GM21360 (cell line): ENCODE measurements at regions not wholly inside any gene's neighbourhood (a gene's known extent, or its start where the extent isn't known, plus 50 kb on each side); places are given as distances from the start of the nearest gene placed in this dataset.

Experiments
- ATAC-seq: cut with Tn5 transposase; IDR thresholded peaks from one replicate; pipeline ENCODE4 v1.9.1; 2021; ENCODE audit warnings: mild to moderate bottlenecking, moderate library complexity; ENCODE audit not compliant: unreplicated experiment

DNA sequence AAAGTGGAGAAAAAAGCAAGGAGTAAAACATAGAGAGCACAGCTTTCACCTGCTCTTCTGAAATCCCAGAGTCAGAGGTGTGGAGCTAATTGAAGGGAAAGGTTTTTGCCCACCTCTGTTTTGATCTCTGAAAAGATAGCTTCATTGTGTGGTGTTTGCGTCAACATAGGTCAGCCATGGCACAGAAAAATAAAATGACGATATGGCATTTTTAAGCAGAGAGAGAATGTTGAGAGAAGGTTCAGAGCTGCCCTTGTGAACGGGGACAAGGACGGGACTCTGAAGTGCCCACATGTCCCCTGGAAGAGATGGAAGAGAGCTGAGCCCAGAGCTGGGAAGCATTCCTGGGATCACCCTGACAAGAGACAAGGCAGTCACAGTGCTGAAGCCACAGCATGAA, 249.4 kb upstream of the PLSCR5 start:
- no peak for ATAC-seq

DNA sequence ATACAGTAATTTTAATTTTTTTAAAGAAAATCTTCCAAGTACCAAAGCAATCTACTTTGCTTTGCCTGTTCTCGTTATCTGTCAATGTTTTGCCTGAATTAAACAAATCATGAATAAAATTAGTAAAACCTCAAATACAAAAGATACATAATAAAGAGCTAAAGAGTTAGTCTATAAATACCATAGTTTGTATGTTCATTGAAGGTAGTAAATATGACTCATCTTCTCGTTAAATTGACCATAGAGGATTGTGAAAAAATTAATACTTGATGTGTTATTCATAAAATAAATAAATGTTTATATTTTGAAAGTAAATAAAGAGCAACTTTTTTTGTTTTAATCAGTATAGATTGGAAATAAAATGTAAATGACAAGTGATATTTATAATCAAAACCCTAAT, 246.5 kb upstream of the PLSCR5 start:
- no peak for ATAC-seq

- ATAC-seq: no peak
Measured at GRCh38 chr3:146845361-146845760, 240.2 kb upstream of the PLSCR5 start.

GRCh38 chr3:146843476-146843875, 238.3 kb upstream of the PLSCR5 start:
- ATAC-seq: no peak

GRCh38 chr3:146839727-146840375, 234.7 kb upstream of the PLSCR5 start:
- ATAC-seq: no peak

DNA sequence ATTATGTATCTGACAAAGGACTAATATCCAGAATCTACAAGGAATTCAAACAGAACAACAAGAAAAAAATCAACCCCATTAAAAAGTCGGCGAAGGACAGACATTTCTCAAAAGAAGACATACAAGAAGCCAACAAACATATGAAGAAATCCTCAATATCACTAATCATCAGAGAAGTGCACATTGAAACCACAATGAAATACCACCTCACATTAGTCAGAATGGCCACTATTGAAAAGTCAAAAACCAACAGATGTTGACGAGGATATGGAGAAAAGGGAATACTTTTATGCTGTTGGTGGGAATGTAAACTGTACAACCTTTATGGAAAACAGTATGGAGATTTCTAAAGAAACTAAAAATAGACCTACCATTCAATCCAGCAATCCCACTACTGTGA, 233.1 kb upstream of the PLSCR5 start:
- no peak for ATAC-seq

DNA sequence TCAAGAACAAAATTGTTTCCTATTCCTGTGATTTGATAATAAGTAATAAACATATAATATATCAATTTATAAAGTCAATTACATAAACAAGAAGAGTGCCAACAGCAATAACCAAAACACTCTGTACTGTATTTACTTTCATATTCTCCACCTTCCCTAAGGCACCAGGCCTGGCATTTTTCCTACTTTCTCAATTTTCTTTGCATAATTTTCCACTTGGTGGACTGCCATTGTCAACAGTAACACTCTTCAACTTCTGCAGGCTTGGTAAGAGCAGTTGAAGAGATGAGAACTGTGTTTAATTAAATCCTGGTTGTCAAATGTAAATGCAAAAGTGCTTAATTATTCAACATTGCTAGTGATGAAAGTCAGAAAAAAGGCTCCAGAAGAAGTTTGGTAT, 229.8 kb upstream of the PLSCR5 start:
- no peak for ATAC-seq

DNA sequence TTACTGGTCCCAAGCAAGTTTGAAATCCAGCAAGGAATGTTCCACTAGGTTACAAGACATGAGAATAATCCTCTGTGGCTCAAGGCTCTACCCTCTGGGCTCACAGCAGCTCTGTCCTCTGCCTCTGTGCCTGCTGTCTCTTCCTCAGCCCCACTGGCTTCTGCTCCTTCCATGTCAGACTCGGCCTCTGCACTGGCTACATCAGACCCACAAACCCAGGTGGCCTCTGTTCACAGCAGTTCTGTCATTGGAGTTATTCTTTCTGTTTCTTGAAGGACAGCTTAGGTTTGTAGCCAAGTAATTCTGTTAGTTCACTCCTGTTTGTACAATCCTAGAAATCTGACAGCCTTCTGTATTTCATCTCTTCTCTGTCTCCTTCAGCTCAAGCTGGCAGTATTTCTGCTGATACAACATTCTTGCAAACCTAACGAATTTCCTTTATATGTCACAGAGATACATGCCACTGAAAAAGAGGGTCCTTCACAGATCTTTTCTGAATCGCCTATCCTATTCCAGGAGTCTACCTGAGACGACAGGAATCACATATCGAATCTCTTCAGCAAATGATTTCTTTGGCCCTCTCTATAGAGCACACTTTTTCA, 227.8 kb upstream of the PLSCR5 start:
- no peak for ATAC-seq

GRCh38 chr3:146831659-146832058, 226.5 kb upstream of the PLSCR5 start:
- ATAC-seq: no peak

- no peak for ATAC-seq
Measured at GRCh38 chr3:146830231-146830630, 225.1 kb upstream of the PLSCR5 start.

DNA sequence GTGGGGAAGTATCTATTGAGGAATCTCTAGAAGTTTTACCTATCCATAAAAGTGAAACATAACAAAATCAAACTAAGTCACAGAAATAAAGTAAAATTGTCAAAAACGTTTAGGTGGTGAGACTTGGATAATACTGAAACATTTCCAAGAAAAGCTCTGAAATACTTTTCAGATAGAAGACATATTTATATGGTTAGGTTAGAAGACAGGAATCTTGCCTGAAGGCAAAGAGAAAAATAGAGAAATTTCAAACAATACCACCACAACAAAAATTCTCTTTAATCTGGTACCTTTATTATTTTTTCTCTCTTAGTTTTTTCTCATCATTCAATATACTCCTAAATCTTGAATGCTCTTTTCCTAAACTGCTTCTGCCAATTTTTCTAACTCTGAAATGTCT, 222.7 kb upstream of the PLSCR5 start:
- ATAC-seq: no peak

DNA sequence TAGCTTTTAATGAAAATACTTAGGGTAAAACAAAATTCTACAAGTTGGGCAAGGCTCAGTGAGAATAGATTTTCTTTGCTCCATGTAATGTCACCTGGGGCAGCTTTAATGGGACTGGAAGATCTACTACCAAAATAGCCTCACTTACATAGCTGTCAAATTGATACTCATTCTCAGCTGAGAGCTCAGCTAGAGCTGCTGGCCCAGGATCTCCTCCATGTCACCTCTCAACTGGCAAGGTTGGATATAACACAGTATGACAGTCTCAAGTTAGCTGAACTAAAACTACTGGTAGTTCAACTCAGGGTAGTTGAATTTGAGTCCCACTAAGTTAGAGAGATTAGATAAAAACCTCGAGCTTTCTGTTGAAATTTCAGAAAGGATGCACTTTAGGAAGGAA, 218.5 kb upstream of the PLSCR5 start:
- ATAC-seq: no peak

GRCh38 chr3:146818866-146819265, 213.7 kb upstream of the PLSCR5 start:
- no peak for ATAC-seq

DNA sequence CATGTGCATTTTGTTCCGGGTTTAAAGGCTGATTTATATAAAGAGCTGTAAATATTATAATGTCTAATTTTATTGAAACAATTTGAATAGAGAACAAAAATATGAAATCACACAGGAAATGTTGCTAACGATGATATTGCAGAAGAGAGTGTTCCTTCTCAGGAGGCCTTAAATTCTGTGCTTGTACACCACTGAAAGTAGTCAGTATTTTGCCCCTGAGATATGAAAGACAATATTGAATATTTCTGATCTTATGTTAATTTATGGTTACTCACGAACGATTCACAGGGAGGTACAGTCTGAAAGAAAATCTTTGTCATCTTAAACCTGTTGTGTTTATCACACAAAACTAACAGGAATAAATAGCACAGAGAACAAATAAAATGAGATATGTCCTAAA, 213.2 kb upstream of the PLSCR5 start:
- no peak for ATAC-seq

DNA sequence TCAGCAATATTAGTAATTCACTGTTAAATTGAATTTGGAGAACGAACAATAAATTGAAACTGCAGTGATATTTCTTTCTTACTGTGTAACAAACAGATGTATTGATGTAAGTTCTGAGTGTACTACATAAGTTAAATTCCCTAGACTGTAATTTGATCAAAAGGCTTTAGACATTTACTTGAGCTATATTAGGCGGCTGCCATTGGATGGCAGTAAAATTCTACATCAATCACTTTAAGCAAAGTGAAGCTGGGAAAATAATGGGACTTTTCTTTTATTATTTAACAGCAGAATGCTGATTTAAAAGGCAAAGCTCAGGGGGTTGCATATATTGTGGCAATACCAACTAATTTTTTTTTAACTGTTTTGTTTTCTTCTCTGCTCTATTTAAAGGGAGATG, 212.6 kb upstream of the PLSCR5 start:
- ATAC-seq: no peak

- no peak for ATAC-seq
Measured at GRCh38 chr3:146814601-146815315, 209.6 kb upstream of the PLSCR5 start.

DNA sequence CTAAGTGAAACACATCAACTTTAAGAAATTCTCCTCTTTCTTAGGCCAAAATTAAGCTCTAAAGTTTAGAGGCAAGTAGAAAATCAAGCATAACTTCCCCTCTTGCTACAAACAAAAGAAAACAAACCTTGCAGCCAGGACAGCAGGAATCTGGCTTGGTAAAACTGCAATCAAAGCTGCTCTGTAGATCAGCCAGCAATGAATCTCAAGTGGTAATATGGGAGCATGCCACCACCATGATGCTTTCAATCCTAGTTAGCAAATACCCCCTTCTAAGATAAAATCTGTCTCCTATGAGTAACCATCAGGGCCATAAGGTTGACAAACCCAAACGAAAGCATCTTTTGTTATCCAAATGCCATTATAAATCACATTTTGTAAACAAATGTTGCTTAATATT, 208.3 kb upstream of the PLSCR5 start:
- ATAC-seq: no peak

- ATAC-seq: no peak
Measured at GRCh38 chr3:146803745-146804144, 198.6 kb upstream of the PLSCR5 start.

GRCh38 chr3:146801492-146801891, 196.3 kb upstream of the PLSCR5 start:
- no peak for ATAC-seq

- no peak for ATAC-seq
Measured at GRCh38 chr3:146800484-146800883, 195.3 kb upstream of the PLSCR5 start.

GRCh38 chr3:146796078-146796477, 190.9 kb upstream of the PLSCR5 start:
- no peak for ATAC-seq

- no peak for ATAC-seq
Measured at GRCh38 chr3:146783446-146783845, 178.3 kb upstream of the PLSCR5 start.
